ENCODE measurements at regions not wholly inside any gene's neighbourhood (a gene's known extent, or its start where the extent isn't known, plus 50 kb on each side); places are given as distances from the start of the nearest gene placed in this dataset.

- Histone ChIP-seq H3K9me3 (no peaks in the 10 kb centered on the region), H3K27me3 (no peaks in the 10 kb centered on the region), H3K36me3 (no peaks in the 10 kb centered on the region), H3K4me1 (no peaks in the 10 kb centered on the region), H3K4me3 (no peak overlapping the region), H3K27ac (no peak overlapping the region), H3K9ac (ENCODE audit: low read depth in 2 of 2, low read length in 2 of 2) (no peak overlapping the region)
- DNase-seq = no peak
- intact Hi-C loops (cut with DNase I) = no loop called here
- no peak for TF ChIP-seq CTCF (IDR thresholded peaks at IDR 0.05)
Observed at GRCh38 chr18:10245846-10246175, 208.6 kb upstream of the APCDD1 start.

- H3K36me3 ChIP-seq = no peaks in the 10 kb centered on the region
- no peak overlapping the region for H3K4me3 ChIP-seq
- DNase-seq = no peak
- intact Hi-C loops (cut with DNase I) = no loop called here
- TF ChIP-seq CTCF (IDR thresholded peaks at IDR 0.05) = no peak
- H3K4me1 ChIP-seq = no peaks in the 10 kb centered on the region
- H3K9ac ChIP-seq (ENCODE audit: low read depth in 2 of 2, low read length in 2 of 2) = no peak overlapping the region
- H3K9me3 ChIP-seq = no peaks in the 10 kb centered on the region
- no peaks in the 10 kb centered on the region for H3K27me3 ChIP-seq
- no peak overlapping the region for H3K27ac ChIP-seq
Observed at GRCh38 chr18:10247021-10247741, 207.3 kb upstream of the APCDD1 start.

- Histone ChIP-seq H3K9ac (ENCODE audit: low read depth in 2 of 2, low read length in 2 of 2) (no peak overlapping the region), H3K4me1 (no peaks in the 10 kb centered on the region), H3K27ac (no peak overlapping the region), H3K27me3 (no peaks in the 10 kb centered on the region), H3K9me3 (no peaks in the 10 kb centered on the region), H3K4me3 (no peak overlapping the region), H3K36me3 (no peaks in the 10 kb centered on the region)
- no peak for DNase-seq
- intact Hi-C loops (cut with DNase I) = no loop called here
- TF ChIP-seq CTCF (IDR thresholded peaks at IDR 0.05) = no peak
Observed at GRCh38 chr18:10247742-10248082, 206.7 kb upstream of the APCDD1 start.

- DNase-seq = no peak
- no peaks in the 10 kb centered on the region for H3K4me1 ChIP-seq
- no peaks in the 10 kb centered on the region for H3K9me3 ChIP-seq
- H3K27ac ChIP-seq = no peak overlapping the region
- intact Hi-C loops (cut with DNase I) = no loop called here
- no peaks in the 10 kb centered on the region for H3K36me3 ChIP-seq
- no peak for TF ChIP-seq CTCF (IDR thresholded peaks at IDR 0.05)
- no peaks in the 10 kb centered on the region for H3K27me3 ChIP-seq
- H3K4me3 ChIP-seq = no peak overlapping the region
- H3K9ac ChIP-seq (ENCODE audit: low read depth in 2 of 2, low read length in 2 of 2) = no peak overlapping the region
Observed at GRCh38 chr18:10248738-10249137, 205.7 kb upstream of the APCDD1 start.

GRCh38 chr18:10249270-10249669 lies 205.2 kb upstream of the APCDD1 start:
- TF ChIP-seq CTCF (IDR thresholded peaks at IDR 0.05) = no peak
- no peak for DNase-seq
- no peaks in the 10 kb centered on the region for H3K36me3 ChIP-seq
- no peaks in the 10 kb centered on the region for H3K4me1 ChIP-seq
- no peaks in the 10 kb centered on the region for H3K27me3 ChIP-seq
- no peak overlapping the region for H3K9ac ChIP-seq (ENCODE audit: low read depth in 2 of 2, low read length in 2 of 2)
- intact Hi-C loops (cut with DNase I) = no loop called here
- H3K4me3 ChIP-seq = no peak overlapping the region
- no peak overlapping the region for H3K27ac ChIP-seq
- H3K9me3 ChIP-seq = no peaks in the 10 kb centered on the region

Measured in colonic mucosa (tissue), 4 donors.